LNCAP (cell line): ENCODE measurements at regions not wholly inside any gene's neighbourhood (a gene's known extent, or its start where the extent isn't known, plus 50 kb on each side); places are given as distances from the start of the nearest gene placed in this dataset.

Source experiments
- CTCF ChIP-seq: fragments of 450-650 bp; IDR thresholded peaks from 2 replicates; pipeline ENCODE4 v1.5.1; 2017; ENCODE audit warnings: mild to moderate bottlenecking

GRCh38 chr13:88014527-88014926 lies 343.4 kb downstream of the SLITRK5 start:
- no peak for TF ChIP-seq CTCF

- no peak for TF ChIP-seq CTCF
Observed at GRCh38 chr13:88022431-88023208, 351.4 kb downstream of the SLITRK5 start.

- no peak for TF ChIP-seq CTCF
Observed at GRCh38 chr13:88026241-88026640, 355.1 kb downstream of the SLITRK5 start.

GRCh38 chr13:88031980-88032559 lies 360.9 kb downstream of the SLITRK5 start:
- no peak for TF ChIP-seq CTCF

- TF ChIP-seq CTCF: no peak
Observed at GRCh38 chr13:88042489-88042888, 371.3 kb downstream of the SLITRK5 start.

- TF ChIP-seq CTCF: no peak
Observed at GRCh38 chr13:88051746-88052482, 380.7 kb downstream of the SLITRK5 start.

GRCh38 chr13:88063741-88064140 lies 392.6 kb downstream of the SLITRK5 start:
- no peak for TF ChIP-seq CTCF
